KMS-11 (cell line): ENCODE measurements at regions not wholly inside any gene's neighbourhood (a gene's known extent, or its start where the extent isn't known, plus 50 kb on each side); places are given as distances from the start of the nearest gene placed in this dataset.
A peak's percentile ranks its signal among the peaks of the same experiment; 100 is the strongest.

Experiments
- H2AFZ ChIP-seq: fragments of 200-600 bp; sonication (generic); 2 replicates; pipeline ENCODE4 v1.6.1; 2016; ENCODE audit warnings: antibody characterized with exemption, mixed run types, low read depth
- H3K27ac ChIP-seq: fragments of 200-600 bp; sonication (generic); 2 replicates; pipeline ENCODE4 v1.6.1; 2016; ENCODE audit warnings: mild to moderate bottlenecking, mixed run types
- H3K27me3 ChIP-seq: fragments of 200-600 bp; sonication (generic); 2 replicates; pipeline ENCODE4 v1.6.1; 2017; ENCODE audit warnings: mild to moderate bottlenecking, low read depth, mixed run types, moderate library complexity; ENCODE audit not compliant: insufficient read depth
- H3K36me3 ChIP-seq: fragments of 200-600 bp; sonication (generic); 2 replicates; pipeline ENCODE4 v1.6.1; 2017; ENCODE audit warnings: mild to moderate bottlenecking, mixed run types; ENCODE audit not compliant: insufficient read depth
- H3K4me1 ChIP-seq: fragments of 200-600 bp; sonication (generic); 2 replicates; pipeline ENCODE4 v1.6.1; 2016; ENCODE audit warnings: mild to moderate bottlenecking, low read depth, mixed run types; ENCODE audit not compliant: poor library complexity, severe bottlenecking
- H3K4me2 ChIP-seq: fragments of 200-600 bp; sonication (generic); 2 replicates; pipeline ENCODE4 v1.7.0; 2016; ENCODE audit warnings: mild to moderate bottlenecking, mixed run types
- H3K4me3 ChIP-seq: fragments of 200-600 bp; sonication (generic); IDR thresholded peaks from 2 replicates; pipeline ENCODE4 v1.6.1; 2017; ENCODE audit warnings: low read depth, low read length, mixed read lengths; ENCODE audit not compliant: insufficient read depth
- H3K79me2 ChIP-seq: fragments of 200-600 bp; sonication (generic); 2 replicates; pipeline ENCODE4 v1.6.1; 2016; ENCODE audit warnings: low read depth, mixed run types; ENCODE audit not compliant: insufficient read depth
- H3K9ac ChIP-seq: fragments of 200-600 bp; sonication (generic); 2 replicates; pipeline ENCODE4 v1.6.1; 2016; ENCODE audit warnings: mild to moderate bottlenecking, mixed run types
- H4K20me1 ChIP-seq: fragments of 200-600 bp; sonication (generic); 2 replicates; pipeline ENCODE4 v1.6.1; 2016; ENCODE audit warnings: mild to moderate bottlenecking, mixed run types; ENCODE audit not compliant: insufficient read depth
- CTCF ChIP-seq: fragments of 200-600 bp; sonication (generic); conservative IDR thresholded peaks from 2 replicates; pipeline ENCODE4 v1.6.1; 2017; ENCODE audit warnings: low read depth, mild to moderate bottlenecking, antibody characterized with exemption, low read length, moderate library complexity, mixed read lengths

GRCh38 chr12:59517522-59517921 is 78.3 kb upstream of the SLC16A7 start:
- TF ChIP-seq CTCF = no peak
- H3K9ac ChIP-seq = no peak overlapping the region
- no peak overlapping the region for H3K4me2 ChIP-seq
- H3K27ac ChIP-seq = no peak overlapping the region
- no peaks in the 10 kb centered on the region for H3K36me3 ChIP-seq
- no peaks in the 10 kb centered on the region for H4K20me1 ChIP-seq
- no peaks in the 10 kb centered on the region for H3K27me3 ChIP-seq
- no peaks in the 10 kb centered on the region for H3K4me1 ChIP-seq
- no peaks in the 10 kb centered on the region for H3K79me2 ChIP-seq
- H3K4me3 ChIP-seq = no peak overlapping the region
- H2AFZ ChIP-seq = no peak overlapping the region

DNA sequence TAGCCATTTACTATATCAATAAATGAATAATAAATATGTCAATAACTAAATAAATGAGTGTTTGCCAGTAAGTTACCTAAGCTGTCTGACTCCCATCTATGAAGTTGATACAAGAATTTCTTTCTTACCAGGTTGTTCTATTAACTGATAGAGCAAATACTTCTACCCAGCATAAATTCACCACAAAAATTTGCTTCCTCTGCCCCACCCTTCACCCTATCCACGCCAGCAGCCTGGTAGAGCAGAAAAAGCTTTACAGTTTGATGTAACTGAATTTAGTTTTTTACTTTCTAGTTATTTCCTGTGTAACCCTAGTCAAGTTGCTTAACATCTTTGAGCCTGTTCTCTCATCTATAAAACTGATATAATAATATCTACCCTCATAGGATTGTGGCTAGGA is 94.9 kb upstream of the SLC16A7 start:
- Histone ChIP-seq H3K4me2 (no peak overlapping the region), H3K27me3 (no peaks in the 10 kb centered on the region), H3K9ac (no peak overlapping the region), H3K36me3 (no peaks in the 10 kb centered on the region), H3K4me1 (peaks cover 11% of the 10 kb centered on the region), H4K20me1 (no peaks in the 10 kb centered on the region), H3K4me3 (no peak overlapping the region), H2AFZ (no peak overlapping the region), H3K27ac (no peak overlapping the region), H3K79me2 (no peaks in the 10 kb centered on the region)
- no peak for TF ChIP-seq CTCF

GRCh38 chr12:59500335-59500734 is 95.5 kb upstream of the SLC16A7 start:
- no peak overlapping the region for H3K4me3 ChIP-seq
- H3K79me2 ChIP-seq = no peaks in the 10 kb centered on the region
- no peaks in the 10 kb centered on the region for H4K20me1 ChIP-seq
- H3K36me3 ChIP-seq = no peaks in the 10 kb centered on the region
- H2AFZ ChIP-seq = no peak overlapping the region
- no peak overlapping the region for H3K27ac ChIP-seq
- no peak overlapping the region for H3K9ac ChIP-seq
- peaks cover 11% of the 10 kb centered on the region for H3K4me1 ChIP-seq
- H3K4me2 ChIP-seq = no peak overlapping the region
- H3K27me3 ChIP-seq = no peaks in the 10 kb centered on the region
- TF ChIP-seq CTCF = no peak

DNA sequence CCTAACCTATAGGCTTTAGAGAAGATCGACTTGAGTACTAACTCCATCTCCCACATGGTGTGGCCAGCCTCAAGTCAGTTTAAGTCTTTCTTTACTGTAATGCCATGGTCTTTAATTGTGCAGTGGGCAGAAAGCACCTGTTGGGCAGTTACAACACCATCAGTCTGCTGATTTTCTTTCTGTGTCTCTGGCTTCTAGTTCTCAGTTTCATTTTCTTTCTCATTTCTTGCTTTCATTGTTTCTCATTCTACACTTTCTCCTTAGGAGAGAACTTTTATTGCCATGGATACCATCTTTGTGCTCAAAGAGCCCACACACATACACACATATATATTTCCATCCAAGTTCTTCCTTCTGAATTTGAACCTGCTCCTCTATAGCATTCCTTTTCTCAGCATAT is 96.1 kb upstream of the SLC16A7 start:
- H2AFZ ChIP-seq = no peak overlapping the region
- no peak overlapping the region for H3K4me3 ChIP-seq
- no peak overlapping the region for H3K27ac ChIP-seq
- H3K4me1 ChIP-seq = peaks cover 11% of the 10 kb centered on the region
- no peaks in the 10 kb centered on the region for H4K20me1 ChIP-seq
- no peaks in the 10 kb centered on the region for H3K36me3 ChIP-seq
- peak overlapping the region; percentile 16; the same call in 1 of the 2 replicates for H3K4me2 ChIP-seq
- no peaks in the 10 kb centered on the region for H3K79me2 ChIP-seq
- TF ChIP-seq CTCF = no peak
- H3K9ac ChIP-seq = no peak overlapping the region
- H3K27me3 ChIP-seq = no peaks in the 10 kb centered on the region
